ENCODE measurements at regions not wholly inside any gene's neighbourhood (a gene's known extent, or its start where the extent isn't known, plus 50 kb on each side); places are given as distances from the start of the nearest gene placed in this dataset.

DNA sequence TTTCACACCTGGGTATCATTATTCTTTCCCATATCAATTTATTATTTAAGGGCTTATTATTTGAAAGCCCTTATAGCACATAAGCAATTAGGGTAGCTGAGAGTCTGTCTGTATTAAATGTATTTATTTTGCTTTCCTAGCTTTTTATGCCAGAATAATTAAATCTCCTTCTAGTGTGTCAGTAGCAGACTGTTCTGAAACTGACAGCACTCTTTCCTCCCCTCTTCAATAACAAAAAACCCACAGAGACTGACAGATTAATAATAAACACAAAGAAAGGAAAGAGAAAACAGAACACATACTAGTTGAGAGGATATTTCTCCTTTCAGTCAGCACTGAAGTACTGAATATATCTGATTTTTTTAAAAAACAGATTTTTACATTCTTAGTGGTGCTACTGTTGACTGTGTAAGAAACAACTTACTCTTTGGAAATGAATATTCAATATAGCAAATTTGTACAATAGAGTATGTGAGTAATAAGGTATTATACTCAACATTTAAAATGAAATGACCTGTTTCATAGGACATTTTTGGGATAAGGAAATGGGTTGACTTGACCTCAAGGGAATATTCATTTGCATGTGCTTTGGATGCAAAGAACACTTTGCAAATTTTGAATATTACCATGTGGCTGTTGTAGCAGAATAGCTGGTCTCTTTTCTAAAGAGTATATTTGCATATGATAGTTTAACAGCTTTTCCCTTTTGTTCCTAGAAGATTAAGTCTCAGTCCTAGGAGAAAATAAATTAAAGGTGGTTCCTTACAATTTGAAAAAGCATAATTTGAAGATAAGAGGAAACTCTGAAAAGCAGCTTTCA, 208.3 kb downstream of the SPATA31D1 start:
- H3K4me2 ChIP-seq, result no peak overlapping the region
- no peaks in the 10 kb centered on the region for H3K36me3 Mint-ChIP-seq
- H3K27ac Mint-ChIP-seq, result no peak overlapping the region
- no peaks in the 10 kb centered on the region for H3K36me3 ChIP-seq
- no peaks in the 10 kb centered on the region for H4K20me1 ChIP-seq (ENCODE audit: low read depth)
- no peaks in the 10 kb centered on the region for H3K27me3 ChIP-seq
- peaks cover 6% of the 10 kb centered on the region for H3K9me3 Mint-ChIP-seq
- H3K4me1 ChIP-seq, result no peaks in the 10 kb centered on the region
- no peak overlapping the region for H3K27ac ChIP-seq
- TF ChIP-seq, protein P1, sequence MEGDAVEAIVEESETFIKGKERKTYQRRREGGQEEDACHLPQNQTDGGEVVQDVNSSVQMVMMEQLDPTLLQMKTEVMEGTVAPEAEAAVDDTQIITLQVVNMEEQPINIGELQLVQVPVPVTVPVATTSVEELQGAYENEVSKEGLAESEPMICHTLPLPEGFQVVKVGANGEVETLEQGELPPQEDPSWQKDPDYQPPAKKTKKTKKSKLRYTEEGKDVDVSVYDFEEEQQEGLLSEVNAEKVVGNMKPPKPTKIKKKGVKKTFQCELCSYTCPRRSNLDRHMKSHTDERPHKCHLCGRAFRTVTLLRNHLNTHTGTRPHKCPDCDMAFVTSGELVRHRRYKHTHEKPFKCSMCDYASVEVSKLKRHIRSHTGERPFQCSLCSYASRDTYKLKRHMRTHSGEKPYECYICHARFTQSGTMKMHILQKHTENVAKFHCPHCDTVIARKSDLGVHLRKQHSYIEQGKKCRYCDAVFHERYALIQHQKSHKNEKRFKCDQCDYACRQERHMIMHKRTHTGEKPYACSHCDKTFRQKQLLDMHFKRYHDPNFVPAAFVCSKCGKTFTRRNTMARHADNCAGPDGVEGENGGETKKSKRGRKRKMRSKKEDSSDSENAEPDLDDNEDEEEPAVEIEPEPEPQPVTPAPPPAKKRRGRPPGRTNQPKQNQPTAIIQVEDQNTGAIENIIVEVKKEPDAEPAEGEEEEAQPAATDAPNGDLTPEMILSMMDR (IDR thresholded peaks at IDR 0.05), result no peak
- TF ChIP-seq EZH2phosphoT487 (IDR thresholded peaks at IDR 0.05), result no peak
- TF ChIP-seq EZH2 (IDR thresholded peaks at IDR 0.05), result no peak
- H2AFZ ChIP-seq (replicated peaks), result no peak overlapping the region
- DNase-seq (ENCODE audit: low spot score), result no peak
- H3K4me3 ChIP-seq, result no peak overlapping the region
- H3K9ac ChIP-seq, result no peak overlapping the region
- H3K4me3 Mint-ChIP-seq, result no peak overlapping the region
- H3K79me2 ChIP-seq (ENCODE audit: low read depth), result no peaks in the 10 kb centered on the region
- peaks cover 3% of the 10 kb centered on the region for H3K27me3 Mint-ChIP-seq (ENCODE audit: insufficient read depth, low read depth)
- H3F3A ChIP-seq (ENCODE audit: low read depth), result no peaks in the 10 kb centered on the region
- H3K4me1 Mint-ChIP-seq, result peaks cover 3% of the 10 kb centered on the region
- no peaks in the 10 kb centered on the region for H3K9me3 ChIP-seq (ENCODE audit: low read depth)

DNA sequence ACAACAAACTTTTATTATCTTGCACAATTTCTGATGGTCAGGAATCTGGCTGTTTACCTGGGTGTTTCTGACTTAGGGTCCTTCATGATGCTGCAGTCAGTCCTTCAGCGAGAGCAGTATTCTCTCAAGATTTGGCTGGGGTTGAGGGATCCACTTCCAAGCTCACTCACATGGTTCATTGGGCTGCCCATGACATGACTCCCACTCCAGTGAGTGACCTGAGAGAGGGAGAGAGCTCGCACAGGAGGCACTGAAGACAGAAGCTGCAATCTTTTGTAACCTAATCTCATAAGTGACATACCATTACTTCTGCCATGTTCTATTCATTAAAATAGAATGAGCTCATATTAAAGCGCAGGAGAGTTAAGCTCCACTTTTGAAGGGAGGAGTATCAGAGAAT, 212.6 kb downstream of the SPATA31D1 start:
- Histone ChIP-seq H3K9me3 (ENCODE audit: low read depth) (no peaks in the 10 kb centered on the region), H3F3A (ENCODE audit: low read depth) (no peaks in the 10 kb centered on the region), H3K4me1 (no peaks in the 10 kb centered on the region), H3K27me3 (no peaks in the 10 kb centered on the region), H2AFZ (replicated peaks) (no peak overlapping the region), H3K79me2 (ENCODE audit: low read depth) (no peaks in the 10 kb centered on the region), H3K4me3 (no peak overlapping the region), H3K27ac (no peak overlapping the region), H3K36me3 (no peaks in the 10 kb centered on the region), H3K4me2 (no peak overlapping the region), H4K20me1 (ENCODE audit: low read depth) (no peaks in the 10 kb centered on the region), H3K9ac (no peak overlapping the region)
- DNase-seq (ENCODE audit: low spot score), result no peak
- Mint-ChIP-seq H3K4me1 (peaks cover 3% of the 10 kb centered on the region), H3K27me3 (ENCODE audit: insufficient read depth, low read depth) (no peaks in the 10 kb centered on the region), H3K27ac (no peak overlapping the region), H3K9me3 (peaks cover 2% of the 10 kb centered on the region), H3K36me3 (no peaks in the 10 kb centered on the region), H3K4me3 (no peak overlapping the region)
- TF ChIP-seq, protein P1 (IDR thresholded peaks at IDR 0.05), result no peak
- no peak for TF ChIP-seq EZH2 (IDR thresholded peaks at IDR 0.05)
- TF ChIP-seq EZH2phosphoT487 (IDR thresholded peaks at IDR 0.05), result no peak

DNA sequence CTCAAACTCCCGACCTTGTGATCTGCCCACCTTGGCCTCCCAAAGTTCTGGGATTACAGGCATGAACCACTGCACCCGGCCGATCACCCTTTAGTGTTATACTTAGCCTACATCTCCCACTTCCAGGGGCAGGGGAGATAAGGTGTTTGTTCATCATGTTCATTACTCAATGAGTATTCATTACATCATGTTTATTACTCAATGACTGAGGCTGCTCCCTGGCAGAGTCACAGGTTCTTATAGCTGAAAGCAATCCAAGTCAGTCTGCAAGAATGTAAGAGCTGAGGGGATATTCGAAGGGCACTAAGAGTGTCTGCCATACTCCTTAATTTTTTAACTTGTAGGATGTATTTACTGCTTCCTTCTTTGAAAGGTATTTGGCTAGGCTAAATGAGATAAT, 214.2 kb downstream of the SPATA31D1 start:
- Histone ChIP-seq H3K4me3 (no peak overlapping the region), H3K79me2 (ENCODE audit: low read depth) (no peaks in the 10 kb centered on the region), H4K20me1 (ENCODE audit: low read depth) (no peaks in the 10 kb centered on the region), H3K27me3 (no peaks in the 10 kb centered on the region), H3F3A (ENCODE audit: low read depth) (no peaks in the 10 kb centered on the region), H3K4me1 (no peaks in the 10 kb centered on the region), H3K9ac (no peak overlapping the region), H3K9me3 (ENCODE audit: low read depth) (no peaks in the 10 kb centered on the region), H3K36me3 (no peaks in the 10 kb centered on the region), H3K27ac (no peak overlapping the region), H3K4me2 (no peak overlapping the region), H2AFZ (replicated peaks) (no peak overlapping the region)
- Mint-ChIP-seq H3K4me1 (no peaks in the 10 kb centered on the region), H3K36me3 (no peaks in the 10 kb centered on the region), H3K4me3 (no peak overlapping the region), H3K9me3 (peaks cover 2% of the 10 kb centered on the region), H3K27me3 (ENCODE audit: insufficient read depth, low read depth) (no peaks in the 10 kb centered on the region), H3K27ac (no peak overlapping the region)
- DNase-seq (ENCODE audit: low spot score), result no peak
- TF ChIP-seq EZH2phosphoT487 (IDR thresholded peaks at IDR 0.05), result no peak

DNA sequence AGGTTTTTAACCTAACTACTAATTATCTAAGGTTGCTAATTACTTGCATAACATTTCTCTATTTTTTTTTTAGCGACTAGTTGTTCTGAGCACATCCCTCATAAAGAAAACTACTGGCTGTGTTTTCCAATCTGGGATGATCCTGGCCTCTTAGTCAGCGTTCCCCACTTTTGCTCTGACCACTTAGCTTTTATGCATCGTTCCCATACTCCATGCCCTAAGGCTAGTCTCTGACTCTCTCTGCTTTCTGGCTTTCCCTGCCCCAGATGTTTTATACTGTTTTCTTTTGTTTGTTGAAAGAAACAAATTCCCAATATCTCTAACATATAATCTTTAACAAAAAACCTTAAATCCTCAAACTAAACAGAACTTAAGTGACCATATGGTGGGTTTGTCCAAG, 217.9 kb downstream of the SPATA31D1 start:
- H3K27me3 ChIP-seq, result no peaks in the 10 kb centered on the region
- no peaks in the 10 kb centered on the region for H3K36me3 ChIP-seq
- H3K27ac ChIP-seq, result no peak overlapping the region
- H3K9ac ChIP-seq, result no peak overlapping the region
- Mint-ChIP-seq H3K27ac (no peak overlapping the region), H3K9me3 (peaks cover 5% of the 10 kb centered on the region), H3K4me1 (no peaks in the 10 kb centered on the region), H3K4me3 (no peak overlapping the region), H3K36me3 (no peaks in the 10 kb centered on the region), H3K27me3 (ENCODE audit: insufficient read depth, low read depth) (peaks cover 2% of the 10 kb centered on the region)
- H3K9me3 ChIP-seq (ENCODE audit: low read depth), result no peaks in the 10 kb centered on the region
- no peak overlapping the region for H2AFZ ChIP-seq (replicated peaks)
- H3K4me3 ChIP-seq, result no peak overlapping the region
- H3K4me1 ChIP-seq, result no peaks in the 10 kb centered on the region
- no peaks in the 10 kb centered on the region for H3K79me2 ChIP-seq (ENCODE audit: low read depth)
- H3F3A ChIP-seq (ENCODE audit: low read depth), result no peaks in the 10 kb centered on the region
- no peaks in the 10 kb centered on the region for H4K20me1 ChIP-seq (ENCODE audit: low read depth)
- no peak overlapping the region for H3K4me2 ChIP-seq
- no peak for DNase-seq (ENCODE audit: low spot score)
- TF ChIP-seq, protein P1 (IDR thresholded peaks at IDR 0.05), result no peak
- TF ChIP-seq EZH2phosphoT487 (IDR thresholded peaks at IDR 0.05) (no peak), EZH2 (IDR thresholded peaks at IDR 0.05) (no peak)
